MM.1S (cell line): ENCODE measurements at regions not wholly inside any gene's neighbourhood (a gene's known extent, or its start where the extent isn't known, plus 50 kb on each side); places are given as distances from the start of the nearest gene placed in this dataset.

ENCODE experiments used
- CTCF ChIP-seq: fragments of 300-600 bp; sonication (generic); IDR thresholded peaks from 2 replicates; pipeline ENCODE4 v1.5.1; 2016; ENCODE audit warnings: antibody characterized with exemption, low read length, mixed read lengths
- EZH2 ChIP-seq: fragments of 300-600 bp; sonication (generic); optimal IDR thresholded peaks from 2 replicates; pipeline ENCODE3; 2017; ENCODE audit warnings: low read depth, mild to moderate bottlenecking, antibody characterized with exemption, low read length, mixed read lengths

DNA sequence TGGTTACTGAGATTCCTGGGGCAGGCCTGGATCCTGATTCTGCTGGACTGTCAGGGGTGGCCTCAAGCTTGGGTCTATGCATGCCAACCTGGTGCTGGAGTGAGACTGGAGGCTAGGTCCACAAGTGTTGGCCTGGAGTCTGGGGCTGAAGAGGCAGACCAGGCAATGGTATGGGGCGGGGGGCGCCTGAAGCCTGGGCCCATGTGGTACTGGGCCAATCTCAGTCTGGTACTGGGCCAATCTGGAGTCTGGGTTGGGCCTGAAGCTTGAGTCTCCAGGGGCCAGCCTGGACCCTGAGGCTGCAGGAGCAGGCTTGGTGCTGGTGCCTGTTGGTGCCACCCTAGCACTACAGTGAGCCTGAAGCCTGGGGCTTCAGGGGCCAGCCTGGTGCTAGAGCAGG is 108.9 kb upstream of the ZCCHC13 start:
- no peak for TF ChIP-seq CTCF
- TF ChIP-seq EZH2, result no peak
